GM12872 (cell line): ENCODE measurements at regions not wholly inside any gene's neighbourhood (a gene's known extent, or its start where the extent isn't known, plus 50 kb on each side); places are given as distances from the start of the nearest gene placed in this dataset.

ENCODE experiments used
- CTCF ChIP-seq: IDR thresholded peaks from 3 replicates; pipeline ENCODE4 v1.5.1; 2011; ENCODE audit warnings: low read depth, mild to moderate bottlenecking, low read length, moderate library complexity; ENCODE audit not compliant: insufficient read depth

GRCh38 chr12:63206909-63207308 lies 55.9 kb upstream of the AVPR1A start:
- no peak for TF ChIP-seq CTCF

- TF ChIP-seq CTCF: no peak
Measured at GRCh38 chr12:63206494-63206893, 55.5 kb upstream of the AVPR1A start.
